H7 (cell line): ENCODE measurements at regions not wholly inside any gene's neighbourhood (a gene's known extent, or its start where the extent isn't known, plus 50 kb on each side); places are given as distances from the start of the nearest gene placed in this dataset.

Experiments used
- DNase-seq: peaks from one replicate; pipeline ENCODE4 v3.0.0; 2012
- H3K27me3 ChIP-seq: 2 replicates; pipeline ENCODE4 v1.6.0; 2011; ENCODE audit warnings: mild to moderate bottlenecking, low read length; ENCODE audit not compliant: control insufficient read depth, insufficient read depth
- H3K36me3 ChIP-seq: replicated peaks from 2 replicates; pipeline ENCODE4 v1.5.1; 2011; ENCODE audit warnings: low read length; ENCODE audit not compliant: control insufficient read depth, insufficient read depth
- H3K4me3 ChIP-seq: 2 replicates; pipeline ENCODE4 v1.5.1; 2011; ENCODE audit warnings: low read depth, mild to moderate bottlenecking, control low read depth, low read length, moderate library complexity; ENCODE audit not compliant: insufficient read depth

DNA sequence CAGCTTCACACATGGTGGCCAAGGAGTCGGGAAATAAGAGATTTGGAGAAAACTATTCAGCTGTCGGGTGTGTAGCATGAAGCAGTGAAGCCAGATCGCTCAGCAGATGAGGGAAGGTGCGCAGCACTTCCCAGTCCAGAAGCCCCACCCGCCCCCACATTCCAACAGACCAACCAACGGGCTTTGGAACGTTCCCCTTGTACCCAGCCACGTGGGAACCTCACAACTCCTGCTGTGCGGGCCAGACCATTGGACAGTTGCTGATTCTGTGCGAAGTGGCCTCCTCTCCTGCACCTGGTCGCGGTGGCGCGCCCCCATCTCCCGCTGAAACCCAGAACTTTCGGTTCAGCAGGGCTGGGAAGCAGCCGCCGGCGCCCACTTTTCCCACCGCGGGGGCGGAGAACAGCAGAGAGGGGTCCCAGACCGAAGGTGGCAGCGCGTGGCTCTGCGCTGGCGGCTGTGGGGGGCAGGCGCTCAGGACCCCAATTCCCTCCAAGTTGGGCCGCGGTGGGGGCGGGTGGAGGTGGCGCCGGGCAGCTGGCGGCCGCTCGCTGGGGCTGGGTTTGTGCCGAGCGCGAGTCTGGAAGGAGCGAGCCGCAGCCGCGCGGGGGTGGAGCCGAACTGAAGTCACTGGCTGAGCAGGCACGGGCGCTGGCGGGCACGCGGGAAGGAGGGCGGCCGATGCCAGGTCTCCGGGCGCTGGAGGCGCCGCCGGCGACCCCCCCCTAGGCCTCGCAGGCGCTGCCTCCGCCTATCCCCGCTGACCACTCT is 1301.5 kb upstream of the SORCS1 start:
- Histone ChIP-seq H3K4me3 (peak overlapping the region; percentile 56), H3K27me3 (peaks cover 30% of the 10 kb centered on the region), H3K36me3 (no peaks in the 10 kb centered on the region)
- peak; percentile 73 for DNase-seq

- peaks cover 22% of the 10 kb centered on the region for H3K27me3 ChIP-seq
- no peak overlapping the region for H3K4me3 ChIP-seq
- DNase-seq, result no peak
- no peaks in the 10 kb centered on the region for H3K36me3 ChIP-seq
Measured at GRCh38 chr10:108462005-108462404, 1297.5 kb upstream of the SORCS1 start.

DNA sequence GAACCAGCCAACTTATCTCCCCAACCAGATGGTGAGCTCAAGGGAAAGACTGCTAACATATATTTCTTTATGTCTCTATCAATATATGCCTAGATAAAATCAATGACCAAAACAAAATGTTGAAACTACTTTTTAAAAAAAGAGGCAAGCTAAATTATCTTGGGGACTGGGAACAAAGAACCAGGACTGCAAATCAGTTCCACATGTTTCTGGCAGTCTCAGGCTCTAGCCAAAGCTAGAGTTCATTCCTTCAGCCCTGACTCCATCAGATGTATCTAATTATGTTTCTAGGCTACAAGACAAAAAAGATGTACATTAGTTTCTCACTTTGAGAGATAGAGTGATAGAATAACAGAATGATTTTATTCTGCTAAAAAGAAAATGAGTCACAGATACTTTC is 1290.3 kb upstream of the SORCS1 start:
- DNase-seq, result no peak
- no peaks in the 10 kb centered on the region for H3K27me3 ChIP-seq

GRCh38 chr10:108454224-108454623 is 1289.7 kb upstream of the SORCS1 start:
- no peaks in the 10 kb centered on the region for H3K36me3 ChIP-seq
- H3K27me3 ChIP-seq, result no peaks in the 10 kb centered on the region
- no peak for DNase-seq
- H3K4me3 ChIP-seq, result no peak overlapping the region

More for the DNA sequence above, 1290.3 kb upstream of the SORCS1 start:
- no peaks in the 10 kb centered on the region for H3K36me3 ChIP-seq
- H3K4me3 ChIP-seq, result no peak overlapping the region

GRCh38 chr10:108453166-108453565 is 1288.7 kb upstream of the SORCS1 start:
- Histone ChIP-seq H3K4me3 (no peak overlapping the region), H3K27me3 (no peaks in the 10 kb centered on the region), H3K36me3 (no peaks in the 10 kb centered on the region)
- DNase-seq, result no peak

- no peak overlapping the region for H3K4me3 ChIP-seq
- H3K36me3 ChIP-seq, result no peaks in the 10 kb centered on the region
- DNase-seq, result no peak
- no peaks in the 10 kb centered on the region for H3K27me3 ChIP-seq
Measured at GRCh38 chr10:108452533-108452932, 1288.0 kb upstream of the SORCS1 start.

GRCh38 chr10:108450280-108450679 is 1285.8 kb upstream of the SORCS1 start:
- no peaks in the 10 kb centered on the region for H3K27me3 ChIP-seq
- no peaks in the 10 kb centered on the region for H3K36me3 ChIP-seq
- no peak for DNase-seq
- no peak overlapping the region for H3K4me3 ChIP-seq

- H3K4me3 ChIP-seq, result no peak overlapping the region
- DNase-seq, result no peak
- no peaks in the 10 kb centered on the region for H3K27me3 ChIP-seq
- no peaks in the 10 kb centered on the region for H3K36me3 ChIP-seq
Measured at GRCh38 chr10:108445746-108446145, 1281.2 kb upstream of the SORCS1 start.

- H3K36me3 ChIP-seq, result no peaks in the 10 kb centered on the region
- H3K27me3 ChIP-seq, result no peaks in the 10 kb centered on the region
- DNase-seq, result no peak
- H3K4me3 ChIP-seq, result no peak overlapping the region
Measured at GRCh38 chr10:108443636-108444035, 1279.1 kb upstream of the SORCS1 start.

- H3K4me3 ChIP-seq, result no peak overlapping the region
- no peaks in the 10 kb centered on the region for H3K27me3 ChIP-seq
- H3K36me3 ChIP-seq, result no peaks in the 10 kb centered on the region
- no peak for DNase-seq
Measured at GRCh38 chr10:108439397-108439796, 1274.9 kb upstream of the SORCS1 start.

GRCh38 chr10:108436096-108436495 is 1271.6 kb upstream of the SORCS1 start:
- Histone ChIP-seq H3K4me3 (no peak overlapping the region), H3K36me3 (no peaks in the 10 kb centered on the region), H3K27me3 (no peaks in the 10 kb centered on the region)
- no peak for DNase-seq

GRCh38 chr10:108434559-108435252 is 1270.2 kb upstream of the SORCS1 start:
- Histone ChIP-seq H3K4me3 (no peak overlapping the region), H3K36me3 (no peaks in the 10 kb centered on the region), H3K27me3 (no peaks in the 10 kb centered on the region)
- DNase-seq, result no peak

DNA sequence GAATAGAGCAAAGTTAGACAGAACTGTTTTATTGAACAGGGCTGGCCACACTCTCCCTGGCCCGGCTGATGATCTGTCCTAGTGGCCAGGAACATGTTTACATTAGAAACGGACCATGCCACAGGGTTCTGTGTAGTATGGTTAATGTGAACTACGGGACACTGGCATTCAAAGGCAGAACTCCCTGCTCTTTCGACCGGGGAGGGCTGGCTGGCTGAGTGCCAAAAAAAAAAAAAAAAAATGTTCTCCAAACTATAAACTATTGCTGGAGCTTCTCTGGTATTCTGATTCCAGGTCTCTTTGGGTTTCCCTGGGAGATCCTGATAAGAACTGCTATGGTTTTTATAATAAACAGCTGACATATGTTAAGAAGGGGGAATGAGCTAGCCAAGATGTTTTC is 1262.6 kb upstream of the SORCS1 start:
- Histone ChIP-seq H3K36me3 (no peaks in the 10 kb centered on the region), H3K27me3 (no peaks in the 10 kb centered on the region), H3K4me3 (no peak overlapping the region)
- DNase-seq, result no peak

DNA sequence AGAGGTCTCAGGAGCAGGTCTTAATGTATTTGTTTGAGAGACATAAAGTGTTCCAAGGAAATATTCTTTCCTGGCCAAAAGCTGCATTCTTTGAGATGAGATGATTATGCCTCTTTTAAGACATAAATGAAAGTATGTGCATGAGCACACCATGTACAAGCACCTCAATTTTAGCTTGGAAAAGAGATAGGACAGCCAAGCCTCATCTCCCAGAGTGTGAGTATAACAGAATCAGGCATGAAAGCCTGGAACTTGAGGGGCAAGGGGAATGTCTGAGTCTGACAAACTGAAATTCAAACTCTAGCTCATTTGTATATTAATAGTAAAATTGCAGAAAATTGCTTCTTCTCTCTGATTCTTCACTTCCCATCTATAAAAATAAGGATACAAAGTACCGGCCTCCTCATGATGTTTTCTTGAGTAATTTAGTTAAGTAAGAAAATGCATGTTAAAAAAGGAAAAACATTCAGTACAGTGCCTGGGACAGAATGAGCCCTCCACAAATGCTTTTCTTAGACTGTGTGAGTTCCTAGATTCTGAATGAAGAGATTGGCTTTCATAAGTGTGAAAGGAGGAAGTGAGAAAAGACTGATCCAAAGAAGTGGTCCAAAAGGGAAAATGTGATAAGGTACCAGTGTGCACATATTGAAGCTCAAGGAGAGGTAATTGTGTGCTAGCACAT is 1260.9 kb upstream of the SORCS1 start:
- no peak for DNase-seq
- Histone ChIP-seq H3K4me3 (no peak overlapping the region), H3K36me3 (no peaks in the 10 kb centered on the region), H3K27me3 (no peaks in the 10 kb centered on the region)

GRCh38 chr10:108424656-108425055 is 1260.2 kb upstream of the SORCS1 start:
- H3K36me3 ChIP-seq, result no peaks in the 10 kb centered on the region
- H3K4me3 ChIP-seq, result no peak overlapping the region
- H3K27me3 ChIP-seq, result no peaks in the 10 kb centered on the region
- no peak for DNase-seq
